ENCODE measurements at regions not wholly inside any gene's neighbourhood (a gene's known extent, or its start where the extent isn't known, plus 50 kb on each side); places are given as distances from the start of the nearest gene placed in this dataset.

DNA sequence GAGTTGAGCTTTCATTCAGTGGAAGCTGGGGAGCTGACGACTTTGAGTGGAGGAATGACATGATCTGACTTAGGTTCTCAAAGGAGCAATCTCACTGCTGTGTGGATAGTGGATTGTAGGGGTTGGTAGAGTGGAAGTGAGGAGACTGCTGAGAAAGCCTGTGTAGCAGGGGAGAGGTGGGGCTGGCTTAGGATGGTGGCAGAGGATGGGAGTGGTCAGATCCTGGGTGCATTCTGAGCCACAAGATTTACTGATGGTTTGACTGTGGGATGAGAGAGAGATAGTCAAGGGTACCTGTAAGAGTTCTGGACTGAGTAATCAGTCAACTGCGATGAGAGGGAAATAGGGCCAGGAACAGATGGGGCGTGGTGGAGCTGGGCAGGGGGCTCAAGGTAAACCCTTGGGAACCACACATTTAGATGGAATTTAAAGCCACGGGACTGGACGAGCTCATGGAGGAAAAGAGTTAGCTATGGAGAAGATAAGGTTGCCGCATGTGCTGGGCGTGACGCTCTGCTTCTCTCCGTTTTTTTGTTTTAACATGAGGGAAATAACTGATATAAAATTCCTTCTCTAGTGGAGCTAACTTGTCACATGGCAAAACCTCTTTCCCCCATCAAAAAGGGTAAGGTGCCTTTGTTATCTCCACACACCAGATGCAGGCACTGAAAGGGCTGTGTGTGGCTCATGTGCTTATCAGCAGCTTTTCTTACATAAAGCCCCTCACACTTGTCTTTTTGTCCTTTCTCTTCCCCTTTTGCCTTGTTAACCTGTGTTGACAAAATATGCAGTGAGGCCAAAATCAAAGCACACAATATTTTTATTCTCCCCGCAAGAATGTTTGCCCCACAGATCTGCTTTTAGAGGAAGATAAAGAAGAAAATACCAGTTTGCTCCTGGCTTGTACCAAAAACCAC lies 379.8 kb downstream of the TSN start:
- no peak for TF ChIP-seq CBX5 (IDR thresholded peaks at IDR 0.05; ENCODE audit: borderline replicate concordance, low read depth)
- TF ChIP-seq, protein P1, sequence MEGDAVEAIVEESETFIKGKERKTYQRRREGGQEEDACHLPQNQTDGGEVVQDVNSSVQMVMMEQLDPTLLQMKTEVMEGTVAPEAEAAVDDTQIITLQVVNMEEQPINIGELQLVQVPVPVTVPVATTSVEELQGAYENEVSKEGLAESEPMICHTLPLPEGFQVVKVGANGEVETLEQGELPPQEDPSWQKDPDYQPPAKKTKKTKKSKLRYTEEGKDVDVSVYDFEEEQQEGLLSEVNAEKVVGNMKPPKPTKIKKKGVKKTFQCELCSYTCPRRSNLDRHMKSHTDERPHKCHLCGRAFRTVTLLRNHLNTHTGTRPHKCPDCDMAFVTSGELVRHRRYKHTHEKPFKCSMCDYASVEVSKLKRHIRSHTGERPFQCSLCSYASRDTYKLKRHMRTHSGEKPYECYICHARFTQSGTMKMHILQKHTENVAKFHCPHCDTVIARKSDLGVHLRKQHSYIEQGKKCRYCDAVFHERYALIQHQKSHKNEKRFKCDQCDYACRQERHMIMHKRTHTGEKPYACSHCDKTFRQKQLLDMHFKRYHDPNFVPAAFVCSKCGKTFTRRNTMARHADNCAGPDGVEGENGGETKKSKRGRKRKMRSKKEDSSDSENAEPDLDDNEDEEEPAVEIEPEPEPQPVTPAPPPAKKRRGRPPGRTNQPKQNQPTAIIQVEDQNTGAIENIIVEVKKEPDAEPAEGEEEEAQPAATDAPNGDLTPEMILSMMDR (IDR thresholded peaks at IDR 0.05 in 2 of 3, conservative IDR thresholded peaks at IDR 0.05 in 1 of 3; ENCODE audit: insufficient read depth in 2 of 3, low read depth in 1 of 3, low read length in 3 of 3), result no peak
- no peak for TF ChIP-seq MTA1 (IDR thresholded peaks at IDR 0.05; ENCODE audit: borderline replicate concordance)
- TF ChIP-seq, protein P2, sequence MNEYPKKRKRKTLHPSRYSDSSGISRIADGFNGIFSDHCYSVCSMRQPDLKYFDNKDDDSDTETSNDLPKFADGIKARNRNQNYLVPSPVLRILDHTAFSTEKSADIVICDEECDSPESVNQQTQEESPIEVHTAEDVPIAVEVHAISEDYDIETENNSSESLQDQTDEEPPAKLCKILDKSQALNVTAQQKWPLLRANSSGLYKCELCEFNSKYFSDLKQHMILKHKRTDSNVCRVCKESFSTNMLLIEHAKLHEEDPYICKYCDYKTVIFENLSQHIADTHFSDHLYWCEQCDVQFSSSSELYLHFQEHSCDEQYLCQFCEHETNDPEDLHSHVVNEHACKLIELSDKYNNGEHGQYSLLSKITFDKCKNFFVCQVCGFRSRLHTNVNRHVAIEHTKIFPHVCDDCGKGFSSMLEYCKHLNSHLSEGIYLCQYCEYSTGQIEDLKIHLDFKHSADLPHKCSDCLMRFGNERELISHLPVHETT (CRISPR knock-in tag; conservative IDR thresholded peaks at IDR 0.05 in 1 of 2, IDR thresholded peaks at IDR 0.05 in 1 of 2), result peak in 1 of 2 experiments; percentile 47; a peak in 1 of 4 replicates
- no peak for TF ChIP-seq CSDE1 (IDR thresholded peaks at IDR 0.05)
- TF ChIP-seq, protein P3, sequence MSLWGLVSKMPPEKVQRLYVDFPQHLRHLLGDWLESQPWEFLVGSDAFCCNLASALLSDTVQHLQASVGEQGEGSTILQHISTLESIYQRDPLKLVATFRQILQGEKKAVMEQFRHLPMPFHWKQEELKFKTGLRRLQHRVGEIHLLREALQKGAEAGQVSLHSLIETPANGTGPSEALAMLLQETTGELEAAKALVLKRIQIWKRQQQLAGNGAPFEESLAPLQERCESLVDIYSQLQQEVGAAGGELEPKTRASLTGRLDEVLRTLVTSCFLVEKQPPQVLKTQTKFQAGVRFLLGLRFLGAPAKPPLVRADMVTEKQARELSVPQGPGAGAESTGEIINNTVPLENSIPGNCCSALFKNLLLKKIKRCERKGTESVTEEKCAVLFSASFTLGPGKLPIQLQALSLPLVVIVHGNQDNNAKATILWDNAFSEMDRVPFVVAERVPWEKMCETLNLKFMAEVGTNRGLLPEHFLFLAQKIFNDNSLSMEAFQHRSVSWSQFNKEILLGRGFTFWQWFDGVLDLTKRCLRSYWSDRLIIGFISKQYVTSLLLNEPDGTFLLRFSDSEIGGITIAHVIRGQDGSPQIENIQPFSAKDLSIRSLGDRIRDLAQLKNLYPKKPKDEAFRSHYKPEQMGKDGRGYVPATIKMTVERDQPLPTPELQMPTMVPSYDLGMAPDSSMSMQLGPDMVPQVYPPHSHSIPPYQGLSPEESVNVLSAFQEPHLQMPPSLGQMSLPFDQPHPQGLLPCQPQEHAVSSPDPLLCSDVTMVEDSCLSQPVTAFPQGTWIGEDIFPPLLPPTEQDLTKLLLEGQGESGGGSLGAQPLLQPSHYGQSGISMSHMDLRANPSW (CRISPR knock-in tag; IDR thresholded peaks at IDR 0.05), result no peak
- TF ChIP-seq MAFG (tag; conservative IDR thresholded peaks at IDR 0.05), result 0 out of 2 replicates have a peak, but pooled peaks have one; percentile 6
- TF ChIP-seq, protein P4, sequence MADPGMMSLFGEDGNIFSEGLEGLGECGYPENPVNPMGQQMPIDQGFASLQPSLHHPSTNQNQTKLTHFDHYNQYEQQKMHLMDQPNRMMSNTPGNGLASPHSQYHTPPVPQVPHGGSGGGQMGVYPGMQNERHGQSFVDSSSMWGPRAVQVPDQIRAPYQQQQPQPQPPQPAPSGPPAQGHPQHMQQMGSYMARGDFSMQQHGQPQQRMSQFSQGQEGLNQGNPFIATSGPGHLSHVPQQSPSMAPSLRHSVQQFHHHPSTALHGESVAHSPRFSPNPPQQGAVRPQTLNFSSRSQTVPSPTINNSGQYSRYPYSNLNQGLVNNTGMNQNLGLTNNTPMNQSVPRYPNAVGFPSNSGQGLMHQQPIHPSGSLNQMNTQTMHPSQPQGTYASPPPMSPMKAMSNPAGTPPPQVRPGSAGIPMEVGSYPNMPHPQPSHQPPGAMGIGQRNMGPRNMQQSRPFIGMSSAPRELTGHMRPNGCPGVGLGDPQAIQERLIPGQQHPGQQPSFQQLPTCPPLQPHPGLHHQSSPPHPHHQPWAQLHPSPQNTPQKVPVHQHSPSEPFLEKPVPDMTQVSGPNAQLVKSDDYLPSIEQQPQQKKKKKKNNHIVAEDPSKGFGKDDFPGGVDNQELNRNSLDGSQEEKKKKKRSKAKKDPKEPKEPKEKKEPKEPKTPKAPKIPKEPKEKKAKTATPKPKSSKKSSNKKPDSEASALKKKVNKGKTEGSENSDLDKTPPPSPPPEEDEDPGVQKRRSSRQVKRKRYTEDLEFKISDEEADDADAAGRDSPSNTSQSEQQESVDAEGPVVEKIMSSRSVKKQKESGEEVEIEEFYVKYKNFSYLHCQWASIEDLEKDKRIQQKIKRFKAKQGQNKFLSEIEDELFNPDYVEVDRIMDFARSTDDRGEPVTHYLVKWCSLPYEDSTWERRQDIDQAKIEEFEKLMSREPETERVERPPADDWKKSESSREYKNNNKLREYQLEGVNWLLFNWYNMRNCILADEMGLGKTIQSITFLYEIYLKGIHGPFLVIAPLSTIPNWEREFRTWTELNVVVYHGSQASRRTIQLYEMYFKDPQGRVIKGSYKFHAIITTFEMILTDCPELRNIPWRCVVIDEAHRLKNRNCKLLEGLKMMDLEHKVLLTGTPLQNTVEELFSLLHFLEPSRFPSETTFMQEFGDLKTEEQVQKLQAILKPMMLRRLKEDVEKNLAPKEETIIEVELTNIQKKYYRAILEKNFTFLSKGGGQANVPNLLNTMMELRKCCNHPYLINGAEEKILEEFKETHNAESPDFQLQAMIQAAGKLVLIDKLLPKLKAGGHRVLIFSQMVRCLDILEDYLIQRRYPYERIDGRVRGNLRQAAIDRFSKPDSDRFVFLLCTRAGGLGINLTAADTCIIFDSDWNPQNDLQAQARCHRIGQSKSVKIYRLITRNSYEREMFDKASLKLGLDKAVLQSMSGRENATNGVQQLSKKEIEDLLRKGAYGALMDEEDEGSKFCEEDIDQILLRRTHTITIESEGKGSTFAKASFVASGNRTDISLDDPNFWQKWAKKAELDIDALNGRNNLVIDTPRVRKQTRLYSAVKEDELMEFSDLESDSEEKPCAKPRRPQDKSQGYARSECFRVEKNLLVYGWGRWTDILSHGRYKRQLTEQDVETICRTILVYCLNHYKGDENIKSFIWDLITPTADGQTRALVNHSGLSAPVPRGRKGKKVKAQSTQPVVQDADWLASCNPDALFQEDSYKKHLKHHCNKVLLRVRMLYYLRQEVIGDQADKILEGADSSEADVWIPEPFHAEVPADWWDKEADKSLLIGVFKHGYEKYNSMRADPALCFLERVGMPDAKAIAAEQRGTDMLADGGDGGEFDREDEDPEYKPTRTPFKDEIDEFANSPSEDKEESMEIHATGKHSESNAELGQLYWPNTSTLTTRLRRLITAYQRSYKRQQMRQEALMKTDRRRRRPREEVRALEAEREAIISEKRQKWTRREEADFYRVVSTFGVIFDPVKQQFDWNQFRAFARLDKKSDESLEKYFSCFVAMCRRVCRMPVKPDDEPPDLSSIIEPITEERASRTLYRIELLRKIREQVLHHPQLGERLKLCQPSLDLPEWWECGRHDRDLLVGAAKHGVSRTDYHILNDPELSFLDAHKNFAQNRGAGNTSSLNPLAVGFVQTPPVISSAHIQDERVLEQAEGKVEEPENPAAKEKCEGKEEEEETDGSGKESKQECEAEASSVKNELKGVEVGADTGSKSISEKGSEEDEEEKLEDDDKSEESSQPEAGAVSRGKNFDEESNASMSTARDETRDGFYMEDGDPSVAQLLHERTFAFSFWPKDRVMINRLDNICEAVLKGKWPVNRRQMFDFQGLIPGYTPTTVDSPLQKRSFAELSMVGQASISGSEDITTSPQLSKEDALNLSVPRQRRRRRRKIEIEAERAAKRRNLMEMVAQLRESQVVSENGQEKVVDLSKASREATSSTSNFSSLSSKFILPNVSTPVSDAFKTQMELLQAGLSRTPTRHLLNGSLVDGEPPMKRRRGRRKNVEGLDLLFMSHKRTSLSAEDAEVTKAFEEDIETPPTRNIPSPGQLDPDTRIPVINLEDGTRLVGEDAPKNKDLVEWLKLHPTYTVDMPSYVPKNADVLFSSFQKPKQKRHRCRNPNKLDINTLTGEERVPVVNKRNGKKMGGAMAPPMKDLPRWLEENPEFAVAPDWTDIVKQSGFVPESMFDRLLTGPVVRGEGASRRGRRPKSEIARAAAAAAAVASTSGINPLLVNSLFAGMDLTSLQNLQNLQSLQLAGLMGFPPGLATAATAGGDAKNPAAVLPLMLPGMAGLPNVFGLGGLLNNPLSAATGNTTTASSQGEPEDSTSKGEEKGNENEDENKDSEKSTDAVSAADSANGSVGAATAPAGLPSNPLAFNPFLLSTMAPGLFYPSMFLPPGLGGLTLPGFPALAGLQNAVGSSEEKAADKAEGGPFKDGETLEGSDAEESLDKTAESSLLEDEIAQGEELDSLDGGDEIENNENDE (IDR thresholded peaks at IDR 0.05; ENCODE audit: low read depth, low read length), result no peak
